CD4-positive, alpha-beta T cell treated with Interleukin-17A for 4 hours (primary cell): ENCODE measurements at regions not wholly inside any gene's neighbourhood (a gene's known extent, or its start where the extent isn't known, plus 50 kb on each side); places are given as distances from the start of the nearest gene placed in this dataset.

Experiments
- DNase-seq: peaks from one replicate; pipeline ENCODE4 v3.0.0-alpha.2; 2020; ENCODE audit warnings: mixed read lengths

GRCh38 chr1:219000005-219000404 is 173.7 kb upstream of the LYPLAL1 start:
- DNase-seq = no peak

DNA sequence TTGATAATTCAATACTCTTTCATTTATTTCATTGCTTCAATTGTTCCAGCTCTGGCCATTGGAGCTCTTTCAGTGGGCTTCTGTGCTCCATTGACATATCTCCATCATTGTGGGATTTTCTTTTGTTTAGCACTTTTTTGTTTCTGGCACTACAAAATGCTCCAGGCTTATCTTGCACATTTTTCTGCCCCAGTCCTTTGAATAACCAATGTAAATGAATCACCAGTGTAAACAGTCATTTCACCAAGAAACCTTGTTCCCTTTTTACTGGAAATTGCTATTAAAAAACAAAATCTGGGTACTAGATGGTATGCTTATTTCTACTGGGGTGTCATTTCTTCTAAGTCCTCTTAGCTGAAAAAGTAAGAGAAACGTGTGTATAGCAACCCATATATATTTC is 173.0 kb upstream of the LYPLAL1 start:
- no peak for DNase-seq

GRCh38 chr1:219010720-219011119 is 163.0 kb upstream of the LYPLAL1 start:
- DNase-seq = no peak

DNA sequence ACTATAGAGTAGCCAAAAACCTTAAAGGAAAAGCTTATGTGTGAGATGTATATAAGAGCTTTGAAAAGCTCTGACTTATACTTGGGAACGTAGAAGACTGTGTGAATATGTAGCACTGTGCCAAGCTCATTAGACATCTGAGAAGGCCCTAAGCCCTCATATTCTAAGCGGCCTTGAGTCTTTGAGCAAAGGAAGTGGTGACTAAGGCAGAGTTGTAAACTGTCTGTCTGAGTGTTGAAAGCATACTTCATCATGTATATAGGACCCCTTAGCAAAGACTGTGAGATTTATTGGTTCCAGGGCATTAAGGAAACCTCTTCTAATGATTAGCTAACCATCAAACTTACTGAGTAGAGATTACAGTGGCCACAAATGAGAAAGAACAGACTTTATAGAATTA is 153.3 kb upstream of the LYPLAL1 start:
- DNase-seq = no peak

DNA sequence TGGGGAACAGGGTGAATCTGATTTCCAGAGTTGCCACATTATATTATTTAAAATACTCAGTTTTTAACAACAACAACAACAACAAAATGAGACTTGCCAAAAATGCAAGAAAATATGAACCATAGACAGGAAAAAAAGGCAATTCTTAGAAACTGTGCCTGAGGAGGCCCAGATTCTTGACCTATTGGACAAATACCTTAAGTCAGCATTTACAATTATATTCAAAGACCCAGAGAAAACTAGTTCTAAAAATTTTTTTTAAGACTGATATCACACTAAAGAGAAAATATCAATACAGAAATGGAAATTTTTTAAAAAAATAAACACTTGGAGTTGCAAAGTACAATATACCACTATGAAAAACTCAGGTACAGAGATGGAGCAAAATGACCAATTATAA is 152.8 kb upstream of the LYPLAL1 start:
- DNase-seq = no peak

DNA sequence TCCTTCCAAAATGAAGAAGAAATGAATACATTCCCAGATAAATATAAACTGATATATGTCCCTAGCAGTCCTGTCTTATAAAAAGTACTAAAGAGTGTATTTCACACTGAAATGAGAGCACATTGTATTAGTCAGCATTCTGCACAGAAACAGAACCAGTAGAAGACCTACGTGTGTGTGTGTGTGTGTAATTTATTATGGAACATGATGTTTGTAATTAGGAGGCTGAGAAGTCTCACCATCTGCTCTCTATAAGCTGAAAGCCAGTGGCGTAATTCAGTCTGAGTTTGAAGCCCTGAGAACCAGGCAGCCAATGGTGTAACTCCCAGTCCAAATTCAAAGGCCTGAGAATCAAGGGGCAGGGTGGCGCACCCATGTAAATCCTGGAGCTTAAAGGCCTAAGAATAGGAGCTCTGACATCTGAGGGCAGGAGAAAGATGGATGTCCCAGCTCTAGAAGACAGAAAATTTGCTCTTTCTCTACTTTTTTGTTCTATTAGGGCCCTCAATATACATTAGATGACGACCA is 146.5 kb upstream of the LYPLAL1 start:
- DNase-seq = no peak

DNA sequence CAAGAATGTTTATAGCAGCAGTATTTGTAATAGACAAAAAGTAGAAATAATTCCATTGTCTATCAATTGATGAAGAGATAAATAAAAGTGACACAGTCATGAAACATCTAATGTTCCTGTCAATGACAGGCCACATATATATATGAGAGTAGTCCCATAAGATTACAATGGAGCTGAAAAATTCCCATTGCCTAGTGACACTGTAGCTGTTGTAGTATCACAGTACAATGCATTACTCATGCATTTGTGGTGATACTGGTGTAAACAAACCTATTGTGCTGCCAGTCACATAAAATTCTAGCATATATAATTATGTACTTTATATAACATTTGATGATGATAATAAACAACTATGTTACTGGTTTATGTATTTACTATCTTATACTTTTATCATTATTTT is 141.9 kb upstream of the LYPLAL1 start:
- no peak for DNase-seq

DNA sequence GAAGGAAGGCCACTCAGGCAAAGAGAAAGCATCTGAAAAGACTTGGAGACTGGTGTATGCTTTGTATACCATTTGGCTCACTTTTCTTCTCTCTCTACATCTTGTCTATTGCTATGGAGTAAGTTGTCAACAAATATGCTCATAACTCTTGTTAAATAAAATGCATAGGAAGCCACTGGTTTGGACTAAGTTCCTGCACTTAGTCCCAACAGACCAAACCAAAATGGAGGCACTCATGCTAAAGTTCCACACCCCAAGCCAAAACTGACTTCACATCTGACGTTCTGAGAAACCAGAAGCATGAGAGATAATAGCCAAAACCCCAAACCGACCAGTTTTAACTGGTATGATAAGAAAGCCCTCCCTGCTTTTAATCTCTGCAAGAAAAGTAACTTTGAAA is 135.3 kb upstream of the LYPLAL1 start:
- DNase-seq = no peak

- DNase-seq = no peak
Observed at GRCh38 chr1:219039017-219039681, 134.5 kb upstream of the LYPLAL1 start.

- DNase-seq = no peak
Observed at GRCh38 chr1:219039682-219040154, 134.0 kb upstream of the LYPLAL1 start.

GRCh38 chr1:219040291-219040690 is 133.4 kb upstream of the LYPLAL1 start:
- DNase-seq = no peak

DNA sequence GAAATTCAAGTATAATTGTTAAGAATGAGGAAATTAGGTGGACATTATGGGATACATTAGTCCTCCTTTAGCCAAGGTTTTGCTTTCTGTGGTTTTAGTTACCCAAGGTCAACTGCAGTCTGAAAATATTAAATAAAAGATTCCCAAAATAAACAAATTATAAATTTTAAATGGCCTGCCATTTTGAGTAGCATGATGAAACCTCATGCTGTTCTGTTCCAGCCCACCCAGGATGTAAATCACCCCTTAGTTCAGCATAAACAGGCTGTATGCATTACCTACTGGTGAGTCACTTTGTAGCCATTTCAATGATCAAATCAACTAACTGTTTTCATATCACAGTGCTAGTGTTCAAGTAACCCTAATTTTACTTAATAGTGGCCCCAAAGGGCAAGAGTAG is 132.5 kb upstream of the LYPLAL1 start:
- no peak for DNase-seq

- DNase-seq = no peak
Observed at GRCh38 chr1:219041818-219042217, 131.9 kb upstream of the LYPLAL1 start.

GRCh38 chr1:219042769-219043168 is 130.9 kb upstream of the LYPLAL1 start:
- no peak for DNase-seq

DNA sequence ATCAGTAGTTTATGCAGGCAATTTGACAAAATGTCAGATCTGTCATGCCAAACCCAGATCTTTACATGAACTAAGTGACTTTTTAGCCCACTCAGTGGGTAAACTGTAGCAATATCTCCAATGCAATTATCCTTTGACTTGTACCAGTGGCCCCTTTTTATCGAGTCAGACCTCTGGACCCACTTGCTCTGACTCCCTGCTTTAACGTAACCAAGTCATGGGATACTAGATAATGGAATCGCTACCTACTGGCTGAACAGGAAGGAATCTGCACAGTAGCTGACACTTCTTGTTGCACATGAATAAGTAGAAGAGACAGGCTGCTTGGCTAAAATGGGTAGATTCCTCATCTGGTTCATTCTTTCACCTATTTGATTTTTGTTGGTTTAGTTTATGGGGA is 128.4 kb upstream of the LYPLAL1 start:
- DNase-seq = no peak

DNA sequence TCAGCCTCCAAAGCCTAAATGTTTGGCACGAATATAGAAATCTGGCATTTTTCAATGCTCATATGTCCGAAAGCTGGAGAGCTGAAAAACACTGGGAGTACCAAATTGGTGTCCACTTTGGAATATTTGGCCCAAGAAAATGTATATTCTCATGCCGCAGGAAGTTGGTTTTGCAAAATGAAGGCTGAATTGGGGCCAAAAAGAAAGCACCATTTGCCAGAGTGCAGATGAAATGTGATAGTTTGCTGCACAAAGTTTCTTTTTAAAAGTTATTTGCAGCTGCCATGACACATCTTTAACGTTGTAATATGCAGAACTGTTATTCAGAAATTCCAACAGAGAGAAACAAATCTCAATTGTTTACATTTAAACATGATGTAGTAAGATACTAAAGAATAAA is 124.2 kb upstream of the LYPLAL1 start:
- DNase-seq = no peak

- no peak for DNase-seq
Observed at GRCh38 chr1:219050086-219050821, 123.4 kb upstream of the LYPLAL1 start.

DNA sequence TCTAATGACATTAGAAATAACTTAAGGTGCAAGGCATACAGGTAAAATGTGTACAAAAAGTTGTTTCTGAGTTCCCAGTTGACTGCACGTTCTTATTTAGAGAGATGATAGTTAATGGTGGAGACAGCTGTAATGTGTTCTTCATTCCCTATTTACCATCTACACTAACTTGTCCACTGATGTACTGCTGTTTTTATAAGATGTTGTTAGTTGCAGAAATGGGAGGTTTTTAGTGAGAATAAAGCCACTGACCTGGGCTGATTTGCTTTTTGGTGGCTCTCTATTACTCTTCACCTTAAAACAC is 122.9 kb upstream of the LYPLAL1 start:
- DNase-seq = no peak

- no peak for DNase-seq
Observed at GRCh38 chr1:219051547-219051946, 122.1 kb upstream of the LYPLAL1 start.

DNA sequence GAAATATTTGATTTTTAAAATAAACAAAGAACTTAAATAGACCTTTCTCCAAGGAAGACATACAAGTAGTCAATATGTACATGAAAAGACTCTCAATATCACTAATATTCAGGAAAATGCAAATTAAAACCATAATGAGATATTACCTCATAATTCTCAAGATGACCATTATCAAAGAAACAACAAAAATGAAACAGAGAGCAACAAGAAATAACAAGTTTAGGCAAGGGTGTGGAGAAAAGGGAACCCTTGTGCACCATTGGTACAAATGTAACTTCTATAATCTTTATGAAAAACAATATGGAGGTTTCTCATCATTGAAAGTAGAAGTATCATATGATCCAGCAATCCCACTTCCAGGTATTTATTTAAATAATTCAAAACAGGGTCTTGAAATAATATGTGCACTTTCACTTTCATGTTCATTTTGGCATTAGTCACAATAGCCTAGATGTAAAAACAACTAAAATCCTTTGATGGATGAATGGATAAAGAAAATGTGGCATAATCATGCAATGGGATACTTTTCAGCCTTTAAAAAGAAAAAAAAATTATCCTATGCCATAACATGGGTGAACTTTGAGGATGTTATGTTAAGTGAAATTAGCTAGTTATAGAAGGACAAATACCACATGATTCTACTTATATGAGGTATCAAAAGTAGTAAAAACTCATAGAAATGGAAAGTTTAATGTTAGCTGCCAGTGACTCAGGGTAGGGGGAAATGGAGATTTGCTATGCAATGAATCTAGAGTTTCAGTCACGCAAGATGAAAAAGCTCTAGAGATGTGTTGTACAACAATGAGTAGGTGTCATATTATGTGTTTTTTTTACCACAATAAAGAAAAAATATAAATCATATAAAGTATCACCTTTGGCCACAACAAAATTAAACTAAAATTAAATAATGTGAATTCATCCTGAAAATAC is 114.5 kb upstream of the LYPLAL1 start:
- DNase-seq = no peak

DNA sequence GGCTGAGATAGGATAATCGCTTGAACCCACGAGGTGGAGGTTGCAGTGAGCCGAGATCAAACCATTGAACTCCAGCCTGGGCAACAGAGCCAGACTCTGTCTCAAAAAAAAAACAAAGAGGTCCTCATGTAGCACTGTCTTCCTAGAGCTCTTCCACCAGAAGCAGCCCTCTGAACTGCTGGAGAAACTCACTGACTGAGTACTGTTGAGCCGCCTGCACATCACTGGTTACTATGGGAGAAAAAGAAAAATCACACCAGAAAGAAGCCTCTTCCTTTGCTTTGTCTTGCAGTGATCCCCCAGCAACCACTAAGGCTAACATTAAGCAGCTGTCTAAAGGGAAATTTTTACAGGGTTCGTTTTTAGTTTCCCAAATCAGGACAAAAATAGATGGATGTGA is 112.9 kb upstream of the LYPLAL1 start:
- no peak for DNase-seq

- no peak for DNase-seq
Observed at GRCh38 chr1:219062161-219062560, 111.5 kb upstream of the LYPLAL1 start.

GRCh38 chr1:219066098-219066497 is 107.6 kb upstream of the LYPLAL1 start:
- DNase-seq = no peak
